ENCODE measurements at regions not wholly inside any gene's neighbourhood (a gene's known extent, or its start where the extent isn't known, plus 50 kb on each side); places are given as distances from the start of the nearest gene placed in this dataset.

DNA sequence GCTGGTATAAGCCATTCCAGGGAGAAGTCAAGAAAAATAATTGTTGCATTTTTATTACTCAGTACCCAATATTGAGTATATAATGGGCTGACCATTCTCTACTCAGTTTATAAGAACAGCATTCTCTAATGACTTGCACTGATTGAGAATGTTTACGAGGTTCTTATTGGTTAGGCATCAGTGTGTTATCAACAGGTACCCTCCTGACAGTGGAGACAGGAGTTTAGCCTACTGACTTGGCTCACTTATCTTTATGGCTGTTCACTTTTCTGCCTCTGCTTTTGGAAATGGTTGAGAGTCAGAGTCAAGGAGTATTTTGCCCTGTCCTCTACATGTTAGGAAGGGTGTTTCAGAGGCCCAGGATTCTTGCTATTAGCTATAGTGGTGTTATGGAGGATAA, 228.0 kb upstream of the RGS6 start:
- H3K27me3 ChIP-seq (ENCODE audit: low read length): no peaks in the 10 kb centered on the region
- no peak overlapping the region for H3K9ac ChIP-seq (ENCODE audit: low read length)
- H3K36me3 ChIP-seq (ENCODE audit: low read length): no peaks in the 10 kb centered on the region
- no peak overlapping the region for H3K4me3 ChIP-seq (ENCODE audit: insufficient read depth, low read length, poor library complexity, severe bottlenecking)
- H3K9me3 ChIP-seq (ENCODE audit: insufficient read depth, low read length): no peaks in the 10 kb centered on the region
- H3K9me2 ChIP-seq (replicated peaks; ENCODE audit: insufficient read depth, low read length): no peaks in the 10 kb centered on the region
- H3K4me2 ChIP-seq (ENCODE audit: low read depth, low read length, poor library complexity, severe bottlenecking): no peak overlapping the region
- H2AFZ ChIP-seq (ENCODE audit: low read depth, low read length, severe bottlenecking): no peak overlapping the region
- TF ChIP-seq EZH2phosphoT487 (conservative IDR thresholded peaks at IDR 0.05; ENCODE audit: low read length): no peak
- TF ChIP-seq, protein P1, sequence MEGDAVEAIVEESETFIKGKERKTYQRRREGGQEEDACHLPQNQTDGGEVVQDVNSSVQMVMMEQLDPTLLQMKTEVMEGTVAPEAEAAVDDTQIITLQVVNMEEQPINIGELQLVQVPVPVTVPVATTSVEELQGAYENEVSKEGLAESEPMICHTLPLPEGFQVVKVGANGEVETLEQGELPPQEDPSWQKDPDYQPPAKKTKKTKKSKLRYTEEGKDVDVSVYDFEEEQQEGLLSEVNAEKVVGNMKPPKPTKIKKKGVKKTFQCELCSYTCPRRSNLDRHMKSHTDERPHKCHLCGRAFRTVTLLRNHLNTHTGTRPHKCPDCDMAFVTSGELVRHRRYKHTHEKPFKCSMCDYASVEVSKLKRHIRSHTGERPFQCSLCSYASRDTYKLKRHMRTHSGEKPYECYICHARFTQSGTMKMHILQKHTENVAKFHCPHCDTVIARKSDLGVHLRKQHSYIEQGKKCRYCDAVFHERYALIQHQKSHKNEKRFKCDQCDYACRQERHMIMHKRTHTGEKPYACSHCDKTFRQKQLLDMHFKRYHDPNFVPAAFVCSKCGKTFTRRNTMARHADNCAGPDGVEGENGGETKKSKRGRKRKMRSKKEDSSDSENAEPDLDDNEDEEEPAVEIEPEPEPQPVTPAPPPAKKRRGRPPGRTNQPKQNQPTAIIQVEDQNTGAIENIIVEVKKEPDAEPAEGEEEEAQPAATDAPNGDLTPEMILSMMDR (IDR thresholded peaks at IDR 0.05; ENCODE audit: insufficient read depth, low read length, poor library complexity, severe bottlenecking): no peak
- no peaks in the 10 kb centered on the region for H4K20me1 ChIP-seq (ENCODE audit: low read depth, low read length)
- no peaks in the 10 kb centered on the region for H3F3A ChIP-seq (ENCODE audit: insufficient read depth)
- H3K79me2 ChIP-seq (ENCODE audit: insufficient read depth, low read length): no peaks in the 10 kb centered on the region
- no peak overlapping the region for H3K27ac ChIP-seq (ENCODE audit: low read depth, low read length)

DNA sequence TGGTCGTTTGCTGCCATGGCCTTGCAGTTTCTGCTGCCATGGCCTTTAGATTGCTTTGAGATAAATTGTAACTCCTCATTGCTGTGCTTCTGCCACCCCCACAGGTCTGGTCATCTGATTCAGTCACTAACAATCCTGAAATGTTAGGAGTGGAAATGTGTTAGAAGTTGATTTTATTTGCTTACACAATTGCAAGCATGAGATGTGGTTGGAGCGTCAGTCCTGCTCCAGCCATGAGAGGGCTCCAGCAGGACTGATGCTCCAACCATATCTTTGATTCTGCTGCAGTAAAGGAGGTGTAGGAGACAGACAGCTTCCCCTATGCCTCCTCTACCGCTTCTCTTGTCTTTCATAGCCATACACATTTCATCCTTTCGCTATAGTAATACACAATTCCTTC, 226.8 kb upstream of the RGS6 start:
- Histone ChIP-seq H3K4me3 (ENCODE audit: insufficient read depth, low read length, poor library complexity, severe bottlenecking) (no peak overlapping the region), H4K20me1 (ENCODE audit: low read depth, low read length) (no peaks in the 10 kb centered on the region), H3K4me2 (ENCODE audit: low read depth, low read length, poor library complexity, severe bottlenecking) (no peak overlapping the region), H3K9me2 (replicated peaks; ENCODE audit: insufficient read depth, low read length) (no peaks in the 10 kb centered on the region), H3K9ac (ENCODE audit: low read length) (no peak overlapping the region), H3F3A (ENCODE audit: insufficient read depth) (no peaks in the 10 kb centered on the region), H2AFZ (ENCODE audit: low read depth, low read length, severe bottlenecking) (no peak overlapping the region), H3K27ac (ENCODE audit: low read depth, low read length) (no peak overlapping the region), H3K79me2 (ENCODE audit: insufficient read depth, low read length) (no peaks in the 10 kb centered on the region), H3K27me3 (ENCODE audit: low read length) (no peaks in the 10 kb centered on the region), H3K36me3 (ENCODE audit: low read length) (0 out of 2 replicates have a peak, but pooled peaks cover 4% of the 10 kb centered on the region), H3K9me3 (ENCODE audit: insufficient read depth, low read length) (no peaks in the 10 kb centered on the region)
- TF ChIP-seq, protein P1 (IDR thresholded peaks at IDR 0.05; ENCODE audit: insufficient read depth, low read length, poor library complexity, severe bottlenecking): no peak
- TF ChIP-seq EZH2phosphoT487 (conservative IDR thresholded peaks at IDR 0.05; ENCODE audit: low read length): no peak

DNA sequence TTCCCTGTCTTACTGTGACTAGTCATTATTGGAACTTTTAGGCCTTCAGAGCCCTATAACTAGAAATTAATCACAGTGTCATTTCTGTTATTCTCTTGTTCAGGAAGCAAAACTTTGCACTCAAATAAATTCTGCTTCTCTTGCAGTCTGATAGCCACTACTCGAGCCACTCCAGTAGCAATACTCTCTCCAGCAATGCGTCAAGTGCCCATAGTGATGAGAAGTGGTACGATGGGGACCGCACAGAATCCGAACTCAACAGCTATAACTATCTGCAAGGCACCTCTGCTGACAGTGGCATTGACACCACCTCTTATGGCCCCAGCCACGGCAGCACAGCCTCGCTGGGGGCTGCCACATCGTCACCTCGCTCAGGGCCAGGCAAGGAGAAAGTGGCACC, 223.2 kb upstream of the RGS6 start:
- Histone ChIP-seq H3K36me3 (ENCODE audit: low read length) (0 out of 2 replicates have a peak, but pooled peaks cover 4% of the 10 kb centered on the region), H3K4me3 (ENCODE audit: insufficient read depth, low read length, poor library complexity, severe bottlenecking) (no peak overlapping the region), H3K27me3 (ENCODE audit: low read length) (no peaks in the 10 kb centered on the region), H3K27ac (ENCODE audit: low read depth, low read length) (no peak overlapping the region), H3K9ac (ENCODE audit: low read length) (no peak overlapping the region), H4K20me1 (ENCODE audit: low read depth, low read length) (no peaks in the 10 kb centered on the region), H3F3A (ENCODE audit: insufficient read depth) (no peaks in the 10 kb centered on the region), H3K4me2 (ENCODE audit: low read depth, low read length, poor library complexity, severe bottlenecking) (no peak overlapping the region), H3K9me3 (ENCODE audit: insufficient read depth, low read length) (no peaks in the 10 kb centered on the region), H3K9me2 (replicated peaks; ENCODE audit: insufficient read depth, low read length) (no peaks in the 10 kb centered on the region), H2AFZ (ENCODE audit: low read depth, low read length, severe bottlenecking) (no peak overlapping the region), H3K79me2 (ENCODE audit: insufficient read depth, low read length) (no peaks in the 10 kb centered on the region)
- TF ChIP-seq, protein P1 (IDR thresholded peaks at IDR 0.05; ENCODE audit: insufficient read depth, low read length, poor library complexity, severe bottlenecking): no peak
- TF ChIP-seq EZH2phosphoT487 (conservative IDR thresholded peaks at IDR 0.05; ENCODE audit: low read length): no peak

Measured in SU-DHL-6 (cell line).